ENCODE measurements at regions not wholly inside any gene's neighbourhood (a gene's known extent, or its start where the extent isn't known, plus 50 kb on each side); places are given as distances from the start of the nearest gene placed in this dataset.
A peak's percentile ranks its signal among the peaks of the same experiment; 100 is the strongest.

GRCh38 chr13:44030615-44031014 is 150.9 kb downstream of the LACC1 start:
- TF ChIP-seq CTCF (IDR thresholded peaks at IDR 0.05; ENCODE audit: control insufficient read depth, extremely low read depth, insufficient read depth): no peak
- no peak for DNase-seq (ENCODE audit: low read depth)
- no peak overlapping the region for H3K4me3 ChIP-seq (ENCODE audit: low read depth, low read length)

GRCh38 chr13:44031555-44031954 is 151.9 kb downstream of the LACC1 start:
- TF ChIP-seq CTCF (IDR thresholded peaks at IDR 0.05; ENCODE audit: control insufficient read depth, extremely low read depth, insufficient read depth): no peak
- no peak for DNase-seq (ENCODE audit: low read depth)
- H3K4me3 ChIP-seq (ENCODE audit: low read depth, low read length): no peak overlapping the region

- no peak for DNase-seq (ENCODE audit: low read depth)
- H3K4me3 ChIP-seq (ENCODE audit: low read depth, low read length): no peak overlapping the region
- TF ChIP-seq CTCF (IDR thresholded peaks at IDR 0.05; ENCODE audit: control insufficient read depth, extremely low read depth, insufficient read depth): no peak
These were observed 153.1 kb downstream of the LACC1 start for GRCh38 chr13:44032802-44033201.

DNA sequence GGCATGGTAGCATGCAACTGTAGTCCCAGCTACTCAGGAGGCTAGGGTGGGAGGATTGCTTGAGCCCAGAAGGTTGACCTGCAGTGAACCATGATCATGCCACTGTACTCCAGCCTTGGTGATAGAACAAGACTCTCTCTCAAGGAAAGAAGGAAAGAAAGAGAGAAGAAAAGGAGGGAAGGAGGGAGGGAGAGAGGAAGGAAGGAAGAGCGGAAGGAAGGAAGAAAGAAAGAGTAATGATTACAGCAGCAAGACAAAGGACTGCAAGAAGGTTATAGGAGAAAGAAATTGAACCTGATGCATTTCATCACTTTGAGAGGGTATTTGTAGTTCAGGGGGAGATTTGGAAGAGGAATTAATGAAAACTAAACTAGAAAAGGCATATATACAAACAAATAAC is 155.7 kb downstream of the LACC1 start:
- DNase-seq (ENCODE audit: low read depth): no peak
- TF ChIP-seq CTCF (IDR thresholded peaks at IDR 0.05; ENCODE audit: control insufficient read depth, extremely low read depth, insufficient read depth): no peak
- H3K4me3 ChIP-seq (ENCODE audit: low read depth, low read length): no peak overlapping the region

GRCh38 chr13:44040070-44040817 is 160.5 kb downstream of the LACC1 start:
- no peak for TF ChIP-seq CTCF (IDR thresholded peaks at IDR 0.05; ENCODE audit: control insufficient read depth, extremely low read depth, insufficient read depth)
- DNase-seq (ENCODE audit: low read depth): peak; percentile 31
- no peak overlapping the region for H3K4me3 ChIP-seq (ENCODE audit: low read depth, low read length)

DNA sequence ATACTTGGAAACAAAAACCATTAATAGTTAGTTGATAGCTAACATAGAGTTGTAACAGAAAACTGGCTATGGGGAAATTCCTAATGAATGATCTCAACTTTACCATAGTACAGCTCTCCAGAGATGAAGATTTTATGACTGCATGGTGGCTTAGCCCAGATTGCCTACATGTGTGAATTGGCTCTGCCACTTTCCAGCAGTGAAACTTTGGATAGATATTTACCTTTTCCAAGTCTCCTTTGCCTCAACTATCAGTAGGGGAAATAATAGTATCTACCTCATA is 161.1 kb downstream of the LACC1 start:
- DNase-seq (ENCODE audit: low read depth): no peak
- H3K4me3 ChIP-seq (ENCODE audit: low read depth, low read length): no peak overlapping the region
- no peak for TF ChIP-seq CTCF (IDR thresholded peaks at IDR 0.05; ENCODE audit: control insufficient read depth, extremely low read depth, insufficient read depth)

GRCh38 chr13:44044547-44045179 is 165.0 kb downstream of the LACC1 start:
- TF ChIP-seq CTCF (IDR thresholded peaks at IDR 0.05; ENCODE audit: control insufficient read depth, extremely low read depth, insufficient read depth): no peak
- no peak overlapping the region for H3K4me3 ChIP-seq (ENCODE audit: low read depth, low read length)
- no peak for DNase-seq (ENCODE audit: low read depth)

Measured in LNCaP clone FGC (cell line).